PC-3 (cell line): ENCODE measurements at regions not wholly inside any gene's neighbourhood (a gene's known extent, or its start where the extent isn't known, plus 50 kb on each side); places are given as distances from the start of the nearest gene placed in this dataset.

Experiments used
- ATAC-seq: fragments of 200-7000 bp; cut with Tn5 transposase; 2 replicates; pipeline ENCODE4 v1.9.1; 2020; ENCODE audit warnings: mild to moderate bottlenecking, moderate library complexity
- BruUV-seq: library from RNA; stranded (reverse); fragments of 400-500 nt; replicated peaks from 2 replicates; lab custom pipeline; 2021; lab: Mats Ljungman, UMichigan
- CTCF ChIA-PET: fragments of 300-600 bp; sonication (Branson Sonifier 250); formaldehyde crosslinking; loops from one replicate; lab custom pipeline; 2022; ENCODE audit warnings: antibody characterized with exemption; lab: Charles Lee
- POLR2A ChIA-PET: fragments of 300-600 bp; sonication (Branson Sonifier 250); formaldehyde crosslinking; loops from one replicate; lab custom pipeline; 2022; ENCODE audit warnings: antibody characterized with exemption; ENCODE audit not compliant: unreplicated experiment; lab: Charles Lee
- DNase-seq: peaks from one replicate; pipeline ENCODE4 v3.0.0-alpha.2; 2015
- H2AFZ ChIP-seq: fragments of 300-600 bp; sonication (generic); 2 replicates; pipeline ENCODE4 v1.6.0; 2016; ENCODE audit warnings: antibody characterized with exemption, low read length
- H3F3A ChIP-seq: fragments of 300-600 bp; sonication (generic); one replicate; pipeline ENCODE4 v1.6.0; 2017; ENCODE audit warnings: antibody characterized with exemption, low read length, control low read depth, mild to moderate bottlenecking; ENCODE audit not compliant: unreplicated experiment
- H3K27ac ChIP-seq: fragments of 300-600 bp; sonication (generic); 2 replicates; pipeline ENCODE4 v1.5.1; 2016; ENCODE audit warnings: mild to moderate bottlenecking, low read length
- H3K27me3 ChIP-seq: fragments of 300-600 bp; sonication (generic); 2 replicates; pipeline ENCODE4 v1.6.1; 2016; ENCODE audit warnings: low read length, mixed read lengths
- H3K36me3 ChIP-seq: fragments of 300-600 bp; sonication (generic); 2 replicates; pipeline ENCODE4 v1.6.1; 2016; ENCODE audit warnings: low read depth, mixed run types, low read length, mixed read lengths
- H3K4me1 ChIP-seq: fragments of 300-600 bp; sonication (generic); 2 replicates; pipeline ENCODE4 v1.5.1; 2016; ENCODE audit warnings: low read length; ENCODE audit not compliant: insufficient read depth
- H3K4me2 ChIP-seq: fragments of 300-600 bp; sonication (generic); 2 replicates; pipeline ENCODE4 v1.6.0; 2016; ENCODE audit warnings: low read length
- H3K4me3 ChIP-seq: fragments of 300-600 bp; sonication (generic); 2 replicates; pipeline ENCODE4 v1.5.1; 2016; ENCODE audit warnings: mild to moderate bottlenecking, low read length, mixed read lengths
- H3K79me2 ChIP-seq: fragments of 300-600 bp; sonication (generic); 2 replicates; pipeline ENCODE4 v1.6.1; 2017; ENCODE audit warnings: low read length, mixed read lengths
- H3K9ac ChIP-seq: fragments of 300-600 bp; sonication (generic); 2 replicates; pipeline ENCODE4 v1.6.0; 2016; ENCODE audit warnings: mild to moderate bottlenecking, low read length
- H3K9me2 ChIP-seq: fragments of 300-600 bp; sonication (generic); replicated peaks from 2 replicates; pipeline ENCODE4 v1.6.1; 2016; ENCODE audit warnings: mixed run types, low read length, mixed read lengths
- H3K9me3 ChIP-seq: fragments of 300-600 bp; sonication (generic); 2 replicates; pipeline ENCODE4 v1.6.1; 2016; ENCODE audit warnings: low read length, mixed read lengths
- H4K20me1 ChIP-seq: fragments of 300-600 bp; sonication (generic); 2 replicates; pipeline ENCODE4 v1.6.1; 2016; ENCODE audit warnings: low read length, mixed read lengths
- CTCF ChIP-seq: fragments of 300-600 bp; sonication (generic); conservative IDR thresholded peaks from 2 replicates; pipeline ENCODE4 v1.5.1; 2017; ENCODE audit warnings: antibody characterized with exemption, low read depth, mild to moderate bottlenecking, low read length
- EZH2 ChIP-seq: fragments of 300-600 bp; sonication (generic); IDR thresholded peaks from one replicate; pipeline ENCODE4 v1.6.1; 2017; ENCODE audit warnings: antibody characterized with exemption, mild to moderate bottlenecking, low read length; ENCODE audit not compliant: unreplicated experiment
- EZH2phosphoT487 ChIP-seq: fragments of 300-600 bp; sonication (generic); IDR thresholded peaks from 2 replicates; pipeline ENCODE4 v1.6.1; 2018; ENCODE audit warnings: mild to moderate bottlenecking, antibody characterized with exemption, low read length, borderline replicate concordance
- intact Hi-C: fragments of 100-400 bp; cut with micrococcal nuclease; formaldehyde crosslinking; loops from 2 replicates; pipeline ENCODE4 v1.9.0; 2023

DNA sequence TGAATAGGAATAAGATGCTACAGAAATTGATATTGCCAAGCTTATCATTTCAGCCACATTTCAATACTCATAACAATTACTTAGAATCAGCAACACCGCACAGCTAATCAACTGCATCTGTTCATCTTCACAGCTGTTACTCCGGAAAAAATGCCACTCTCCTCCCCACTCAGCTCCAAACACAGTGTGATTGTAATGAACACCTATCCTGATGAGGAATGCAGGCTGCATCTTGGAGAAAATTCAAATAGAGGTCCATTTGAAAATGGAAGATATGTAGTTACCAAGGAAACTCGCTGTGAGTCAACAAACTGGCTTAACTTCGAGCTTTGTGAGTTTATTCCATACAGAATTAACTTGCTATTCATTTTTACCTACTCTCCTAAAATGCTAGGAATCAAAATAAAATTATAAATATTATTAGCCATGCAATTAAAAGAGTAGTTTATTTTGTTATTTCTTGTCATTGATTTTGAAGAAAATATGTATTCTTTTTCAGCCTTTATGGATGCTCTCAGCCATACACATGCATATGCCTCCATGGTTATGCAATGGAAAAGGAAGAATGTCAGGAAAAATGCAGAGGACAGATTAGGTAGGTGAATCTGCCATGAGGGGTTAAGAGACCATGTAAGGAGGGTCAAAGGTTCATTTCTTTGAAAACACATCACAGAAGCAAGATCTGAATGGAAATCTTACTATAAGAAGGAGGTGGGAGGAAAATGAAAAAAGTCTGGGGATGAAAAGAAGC lies 267.2 kb downstream of the POM121L12 start:
- POLR2A ChIA-PET, result no interaction called here
- no peaks in the 10 kb centered on the region for H4K20me1 ChIP-seq
- H3K79me2 ChIP-seq, result no peaks in the 10 kb centered on the region
- no TSS peak for BruUV-seq
- no peak overlapping the region for H3K27ac ChIP-seq
- no peak overlapping the region for H3K4me3 ChIP-seq
- H3K36me3 ChIP-seq, result no peaks in the 10 kb centered on the region
- no peak overlapping the region for H2AFZ ChIP-seq
- H3K27me3 ChIP-seq, result no peaks in the 10 kb centered on the region
- ATAC-seq (no peak), DNase-seq (no peak)
- no peak overlapping the region for H3K4me2 ChIP-seq
- H3K9me2 ChIP-seq, result no peaks in the 10 kb centered on the region
- H3K9me3 ChIP-seq, result no peaks in the 10 kb centered on the region
- no peaks in the 10 kb centered on the region for H3F3A ChIP-seq
- H3K4me1 ChIP-seq, result no peaks in the 10 kb centered on the region
- CTCF ChIA-PET, result no interaction called here
- no peak overlapping the region for H3K9ac ChIP-seq
- no peak for TF ChIP-seq EZH2phosphoT487
- TF ChIP-seq EZH2, result no peak
- no peak for TF ChIP-seq CTCF
- intact Hi-C loops, result no loop called here

GRCh38 chr7:53303781-53304180 lies 268.3 kb downstream of the POM121L12 start:
- no TSS peak for BruUV-seq
- H3K79me2 ChIP-seq, result no peaks in the 10 kb centered on the region
- ChIA-PET CTCF (no interaction called here), POLR2A (no interaction called here)
- no peaks in the 10 kb centered on the region for H3K27me3 ChIP-seq
- intact Hi-C loops, result no loop called here
- no peak overlapping the region for H3K27ac ChIP-seq
- H3K9me2 ChIP-seq, result no peaks in the 10 kb centered on the region
- H3K9ac ChIP-seq, result no peak overlapping the region
- H2AFZ ChIP-seq, result no peak overlapping the region
- no peaks in the 10 kb centered on the region for H4K20me1 ChIP-seq
- TF ChIP-seq CTCF (no peak), EZH2 (no peak), EZH2phosphoT487 (no peak)
- H3F3A ChIP-seq, result no peaks in the 10 kb centered on the region
- no peaks in the 10 kb centered on the region for H3K36me3 ChIP-seq
- ATAC-seq (no peak), DNase-seq (no peak)
- H3K4me1 ChIP-seq, result no peaks in the 10 kb centered on the region
- H3K4me2 ChIP-seq, result no peak overlapping the region
- H3K4me3 ChIP-seq, result no peak overlapping the region
- H3K9me3 ChIP-seq, result no peaks in the 10 kb centered on the region

DNA sequence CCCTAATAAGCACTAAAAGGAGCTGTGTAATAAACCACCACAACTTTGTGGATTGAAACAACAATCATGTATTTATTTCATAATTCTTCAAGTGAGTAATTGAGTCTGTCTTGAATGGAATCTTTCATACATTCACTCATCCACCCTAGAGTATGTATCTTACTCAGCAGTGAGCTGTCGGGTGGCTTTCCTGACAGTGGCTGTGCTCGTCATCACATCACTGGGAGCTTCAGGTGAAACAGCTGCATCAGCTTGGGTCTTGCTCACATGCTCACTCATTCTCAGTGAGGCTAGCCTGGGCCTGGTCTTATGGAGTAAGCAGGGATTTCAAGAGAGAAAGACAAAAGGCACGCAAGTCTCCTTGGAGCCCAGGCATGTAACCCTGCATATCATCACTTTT lies 271.4 kb downstream of the POM121L12 start:
- TF ChIP-seq EZH2phosphoT487 (no peak), EZH2 (no peak), CTCF (no peak)
- Histone ChIP-seq H3F3A (no peaks in the 10 kb centered on the region), H3K4me2 (no peak overlapping the region), H3K27me3 (no peaks in the 10 kb centered on the region), H3K36me3 (no peaks in the 10 kb centered on the region), H3K79me2 (no peaks in the 10 kb centered on the region), H3K9me3 (no peaks in the 10 kb centered on the region), H3K9me2 (no peaks in the 10 kb centered on the region), H4K20me1 (no peaks in the 10 kb centered on the region), H3K27ac (no peak overlapping the region), H3K9ac (no peak overlapping the region), H3K4me1 (no peaks in the 10 kb centered on the region), H2AFZ (no peak overlapping the region), H3K4me3 (no peak overlapping the region)
- DNase-seq, result no peak
- no peak for ATAC-seq
- BruUV-seq, result no TSS peak
- intact Hi-C loops, result no loop called here
- CTCF ChIA-PET, result no interaction called here
- POLR2A ChIA-PET, result no interaction called here
